RWPE1 (cell line): ENCODE measurements at regions not wholly inside any gene's neighbourhood (a gene's known extent, or its start where the extent isn't known, plus 50 kb on each side); places are given as distances from the start of the nearest gene placed in this dataset.

Experiments
- CTCF ChIA-PET: fragments of 350-600 bp; sonication (Branson Sonifier 250); formaldehyde crosslinking; extraction: SDS; loops from one replicate; lab custom pipeline; 2021; lab: Yijun Ruan, JAX
- POLR2A ChIA-PET: fragments of 400-600 bp; formaldehyde crosslinking; extraction: SDS; loops from one replicate; lab custom pipeline; 2020; ENCODE audit warnings: antibody characterized with exemption; ENCODE audit not compliant: low non-redundant PET; lab: Yijun Ruan, JAX
- DNase-seq: peaks from one replicate; pipeline ENCODE4 v3.0.0; 2012; ENCODE audit warnings: low spot score
- H3K27ac ChIP-seq: fragments of 450-650 bp; 2 replicates; pipeline ENCODE4 v1.5.1; 2017
- CTCF ChIP-seq: fragments of 450-650 bp; conservative IDR thresholded peaks from 2 replicates; pipeline ENCODE4 v1.5.1; 2017; ENCODE audit warnings: low read depth, mild to moderate bottlenecking

DNA sequence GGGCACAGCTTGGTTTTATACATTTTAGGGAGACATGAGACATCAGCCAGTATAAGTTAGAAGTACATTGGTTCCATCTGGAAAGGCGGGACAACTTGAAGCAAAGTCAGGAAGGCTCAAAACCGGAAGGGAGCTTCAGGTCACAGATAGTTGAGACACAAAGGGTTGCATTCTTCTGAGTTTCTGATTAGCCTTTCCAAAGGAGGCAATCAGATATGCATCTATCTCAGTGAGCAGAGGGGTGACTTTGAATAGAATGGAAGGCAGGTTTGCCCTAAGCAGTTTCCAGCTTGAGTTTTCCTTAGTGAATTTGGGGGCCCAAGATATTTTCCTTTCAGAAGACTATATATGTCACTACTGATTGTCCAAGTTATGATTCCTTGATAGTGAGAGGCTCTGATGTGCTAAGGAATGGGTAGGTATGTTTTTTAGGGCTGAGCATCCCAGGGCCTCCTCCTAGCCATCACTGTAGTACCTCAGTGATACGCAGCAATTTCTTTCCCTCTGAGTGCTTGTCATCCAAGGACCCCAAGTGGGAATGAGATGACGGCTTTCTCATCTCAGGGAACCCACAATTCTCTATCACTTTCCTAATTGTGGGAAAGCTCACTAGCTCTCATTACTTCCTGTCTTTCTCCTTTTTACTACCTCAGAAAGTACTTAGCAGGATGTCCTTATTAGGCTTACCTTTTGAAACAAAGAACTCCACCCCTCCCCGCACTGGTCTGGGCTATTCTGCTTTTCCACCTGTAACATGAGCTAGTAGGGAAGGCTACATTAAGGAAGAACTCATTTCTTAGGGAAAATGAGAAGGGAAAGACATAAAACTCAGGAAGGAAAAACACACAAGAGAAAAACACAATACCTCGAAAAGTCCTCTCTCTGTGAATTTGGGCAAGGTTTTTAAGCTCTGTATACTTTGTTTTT, 632.7 kb downstream of the RAPGEF2 start:
- no peak for DNase-seq
- ChIA-PET CTCF (interaction anchor here (0.6 kb wide), 1 partner anchor 28 kb away, joined by 3 read pairs; no protein-coding TSS in a partner anchor), POLR2A (no interaction called here)
- TF ChIP-seq CTCF = no peak
- no peak overlapping the region for H3K27ac ChIP-seq

DNA sequence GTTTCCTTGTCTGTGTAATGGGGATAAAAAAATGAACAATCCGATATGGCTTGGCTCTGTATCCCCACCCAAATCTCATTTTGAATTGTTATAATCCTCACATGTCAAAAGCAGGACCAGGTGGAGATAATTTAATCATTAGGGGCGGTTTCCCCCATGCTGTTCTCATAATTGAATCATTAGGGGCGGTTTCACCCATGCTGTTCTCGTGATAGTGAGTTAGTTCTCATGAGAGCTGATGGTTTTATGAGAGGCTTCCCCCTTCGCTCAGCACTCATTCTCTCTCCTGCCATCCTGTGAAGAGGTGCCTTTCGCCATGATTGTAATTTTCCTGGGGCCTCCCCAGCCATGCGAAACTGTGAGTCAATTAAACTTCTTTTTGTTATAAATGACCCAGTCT, 633.5 kb downstream of the RAPGEF2 start:
- no peak overlapping the region for H3K27ac ChIP-seq
- ChIA-PET CTCF (interaction anchor here (0.6 kb wide), 1 partner anchor 28 kb away, joined by 3 read pairs; no protein-coding TSS in a partner anchor), POLR2A (no interaction called here)
- DNase-seq = no peak
- TF ChIP-seq CTCF = no peak

DNA sequence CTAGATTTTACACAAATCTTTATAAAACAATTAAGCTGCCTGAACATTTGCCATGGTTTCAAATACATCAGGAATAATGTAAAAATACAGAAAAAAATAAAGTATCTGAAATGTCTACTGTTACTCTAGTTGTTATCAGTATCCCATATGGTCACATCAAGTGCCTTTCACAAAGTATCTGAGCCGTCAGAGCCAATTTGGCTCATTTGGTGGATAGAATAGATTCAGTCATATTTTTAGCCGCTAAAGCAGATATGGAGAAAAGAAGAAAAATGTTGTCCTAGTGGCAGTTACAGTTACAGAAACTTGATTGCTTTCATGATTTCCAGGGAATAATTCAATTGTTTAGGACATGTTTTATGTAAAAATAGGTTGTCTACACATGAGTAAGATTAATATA, 641.1 kb downstream of the RAPGEF2 start:
- TF ChIP-seq CTCF = no peak
- ChIA-PET POLR2A (no interaction called here), CTCF (interaction anchor here (0.8 kb wide), 1 partner anchor 21 kb away, joined by 4 read pairs; no protein-coding TSS in a partner anchor)

GRCh38 chr4:159747983-159748382, 645.1 kb downstream of the RAPGEF2 start:
- TF ChIP-seq CTCF = no peak
- CTCF ChIA-PET = no interaction called here
- POLR2A ChIA-PET = no interaction called here
- H3K27ac ChIP-seq = no peak overlapping the region
- no peak for DNase-seq

More for the DNA sequence above, 641.1 kb downstream of the RAPGEF2 start:
- H3K27ac ChIP-seq = no peak overlapping the region
- no peak for DNase-seq

DNA sequence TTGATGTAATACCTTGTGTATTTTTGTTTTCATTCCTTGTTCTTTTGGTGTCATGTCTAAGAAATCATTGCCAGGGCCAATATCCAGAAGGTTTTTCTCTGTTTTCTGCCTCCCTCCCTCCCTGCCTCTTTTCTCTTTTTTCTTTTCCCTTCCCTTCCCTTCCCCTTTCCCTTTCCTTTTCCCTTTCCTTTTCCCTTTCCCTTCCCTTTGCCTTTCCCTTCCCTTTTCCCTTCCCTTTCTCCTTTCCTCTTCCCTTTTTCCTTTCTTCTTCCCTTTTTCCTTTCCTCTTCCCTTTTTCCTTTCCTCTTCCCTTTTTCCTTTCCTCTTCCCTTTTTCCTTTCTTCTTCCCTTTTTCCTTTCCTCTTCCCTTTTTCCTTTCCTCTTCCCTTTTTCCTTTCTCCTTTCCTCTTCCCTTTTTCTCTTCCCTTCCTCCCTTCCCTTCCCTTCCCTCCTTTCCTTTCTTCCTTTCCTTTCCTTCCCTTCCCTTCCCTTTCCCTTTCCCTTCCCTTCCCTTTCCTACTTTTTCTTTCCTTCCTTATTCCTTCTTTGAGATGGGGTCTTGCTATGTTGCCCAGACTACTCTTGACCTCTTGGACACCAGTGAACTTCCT, 646.1 kb downstream of the RAPGEF2 start:
- TF ChIP-seq CTCF = no peak
- DNase-seq = no peak
- no peak overlapping the region for H3K27ac ChIP-seq
- CTCF ChIA-PET = no interaction called here
- POLR2A ChIA-PET = no interaction called here

GRCh38 chr4:159757499-159757898, 654.6 kb downstream of the RAPGEF2 start:
- TF ChIP-seq CTCF = no peak
- ChIA-PET POLR2A (no interaction called here), CTCF (no interaction called here)
- DNase-seq = no peak
- H3K27ac ChIP-seq = no peak overlapping the region
